ENCODE measurements at regions not wholly inside any gene's neighbourhood (a gene's known extent, or its start where the extent isn't known, plus 50 kb on each side); places are given as distances from the start of the nearest gene placed in this dataset.
"Not testable (repeated sequence)": the region's sequence is repeated elsewhere in the genome, so short reads cannot be mapped to it uniquely, and the experiment has no call there.

DNA sequence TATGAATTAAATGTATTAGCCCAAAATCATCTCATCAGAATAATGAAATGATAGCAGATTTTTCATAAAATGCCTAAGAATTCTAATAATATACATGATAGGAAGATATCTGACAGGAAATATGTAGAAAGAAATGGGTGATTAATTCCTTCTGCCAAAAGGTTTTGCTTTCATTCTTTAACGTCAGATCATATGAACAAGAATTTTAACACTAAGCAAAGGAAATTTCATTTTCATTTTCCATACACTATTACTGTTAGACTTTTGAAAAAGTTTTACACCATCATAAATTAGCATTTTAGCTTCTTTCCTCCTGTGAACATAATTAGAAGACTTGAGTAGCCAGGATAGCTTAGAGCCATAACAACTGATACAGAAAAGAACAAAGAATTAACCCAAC, 1099.9 kb downstream of the NSUN3 start:
- no peak for DNase-seq (ENCODE audit: low read depth, low spot score)

DNA sequence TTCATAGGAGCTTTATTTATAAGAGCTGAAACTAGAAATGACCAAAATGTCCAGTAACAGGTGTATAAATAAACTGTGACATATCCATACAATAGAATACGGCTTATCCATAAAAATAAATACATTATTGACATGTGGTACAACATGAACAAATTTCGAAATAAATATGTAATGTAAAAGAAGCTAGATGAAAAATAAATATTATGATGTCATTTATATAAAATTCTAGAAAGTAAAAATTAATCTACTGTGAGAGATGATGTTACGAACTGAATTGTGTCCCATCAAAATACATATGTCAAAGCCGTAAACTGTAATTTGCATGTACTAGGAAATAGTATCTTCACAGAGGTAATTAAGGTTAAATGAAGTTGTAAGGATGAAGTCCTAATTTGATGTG, 1104.9 kb downstream of the NSUN3 start:
- no peak for DNase-seq (ENCODE audit: low read depth, low spot score)

DNA sequence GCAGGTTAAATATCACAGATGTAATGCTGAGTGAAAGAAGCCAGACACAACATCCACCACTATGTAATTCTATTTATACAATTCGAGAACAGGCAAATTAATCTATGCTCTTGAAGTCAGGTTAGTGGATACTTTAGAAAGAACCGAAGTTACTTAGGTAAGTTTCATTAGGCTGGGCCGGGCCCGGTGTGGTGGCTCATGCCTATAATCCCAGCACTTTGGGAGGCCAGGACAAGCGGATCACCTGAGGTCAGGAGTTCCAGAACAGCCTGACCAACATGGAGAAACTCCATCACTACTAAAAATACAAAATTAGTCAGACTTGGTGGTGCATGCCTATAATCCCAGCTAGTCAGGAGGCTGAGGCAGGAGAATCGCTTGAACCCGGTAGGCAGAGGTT, 1105.7 kb downstream of the NSUN3 start:
- DNase-seq (ENCODE audit: low read depth, low spot score): no peak

DNA sequence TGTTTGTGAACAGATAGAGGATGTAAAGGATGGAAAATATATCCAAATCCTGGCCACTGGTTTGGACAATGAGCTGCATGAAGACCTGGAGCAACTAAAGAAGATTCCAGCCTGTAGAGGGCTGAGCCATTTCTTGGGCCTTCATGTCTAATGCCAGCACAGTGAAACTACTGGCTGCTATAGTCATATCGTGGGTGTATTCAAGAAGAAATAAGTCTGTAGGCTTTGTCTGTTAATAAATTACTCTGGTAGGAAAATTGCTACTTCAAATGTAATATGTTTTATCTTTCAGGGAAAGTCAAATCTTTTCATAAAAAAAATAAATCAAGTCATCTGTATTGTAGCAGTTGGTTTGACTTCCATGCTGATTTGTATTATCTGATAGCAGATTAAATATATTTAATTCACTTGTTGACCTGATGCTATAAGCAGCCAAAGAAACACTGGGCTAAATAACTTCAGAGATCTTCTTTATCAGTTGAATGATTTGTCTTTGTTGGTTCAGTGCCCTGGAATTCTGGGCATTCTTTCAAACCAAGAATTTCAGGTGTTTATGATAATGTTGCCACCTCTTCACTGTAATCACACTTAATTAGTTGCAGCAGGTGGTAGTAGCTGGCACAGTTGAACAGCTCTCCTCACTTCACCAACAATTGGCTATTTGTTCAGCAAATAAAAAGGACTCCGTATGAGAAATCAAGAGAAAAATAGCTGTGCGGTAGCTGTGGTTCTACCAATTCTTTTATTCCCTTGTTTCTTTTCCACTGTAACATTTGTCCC, 1109.5 kb downstream of the NSUN3 start:
- DNase-seq (ENCODE audit: low read depth, low spot score): no peak

DNA sequence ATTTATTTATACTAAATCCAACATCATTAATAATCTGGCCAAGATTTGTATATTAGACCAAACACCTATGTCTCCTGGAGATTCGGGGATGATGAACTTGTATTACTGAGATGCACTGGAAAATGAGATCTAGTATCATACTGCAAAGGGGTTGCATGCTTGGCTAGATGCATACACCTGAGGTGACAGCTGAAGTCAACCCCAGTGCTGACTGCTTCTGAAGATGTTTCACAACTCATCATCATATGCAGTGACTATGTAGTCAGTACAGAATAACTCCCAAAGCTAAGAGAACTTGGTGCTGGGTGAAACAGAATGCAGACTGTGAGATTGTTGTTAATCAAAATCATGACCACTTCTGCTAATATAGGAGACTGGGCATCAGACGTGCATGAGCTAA, 1114.2 kb downstream of the NSUN3 start:
- no peak for DNase-seq (ENCODE audit: low read depth, low spot score)

DNA sequence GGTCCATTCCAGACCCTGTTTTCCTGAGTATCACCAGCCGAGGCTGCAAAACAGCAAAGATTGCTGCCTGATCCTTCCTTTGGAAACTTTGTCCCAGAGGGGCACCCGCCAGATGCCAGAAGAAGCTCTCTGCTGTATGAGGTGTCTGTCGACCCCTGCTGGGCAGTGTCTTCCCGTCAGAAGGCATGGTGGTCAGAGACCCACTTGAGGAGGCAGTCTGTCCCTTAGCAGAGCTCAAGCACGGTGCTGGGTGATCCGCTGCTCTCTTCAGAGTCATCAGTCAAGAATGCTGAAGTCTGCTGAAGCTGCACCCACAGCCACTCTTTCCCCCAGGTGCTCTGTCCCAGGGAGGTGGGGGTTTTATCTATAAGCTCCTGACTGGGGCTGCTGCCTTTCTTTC, 1121.2 kb downstream of the NSUN3 start:
- no peak for DNase-seq (ENCODE audit: low read depth, low spot score)

DNA sequence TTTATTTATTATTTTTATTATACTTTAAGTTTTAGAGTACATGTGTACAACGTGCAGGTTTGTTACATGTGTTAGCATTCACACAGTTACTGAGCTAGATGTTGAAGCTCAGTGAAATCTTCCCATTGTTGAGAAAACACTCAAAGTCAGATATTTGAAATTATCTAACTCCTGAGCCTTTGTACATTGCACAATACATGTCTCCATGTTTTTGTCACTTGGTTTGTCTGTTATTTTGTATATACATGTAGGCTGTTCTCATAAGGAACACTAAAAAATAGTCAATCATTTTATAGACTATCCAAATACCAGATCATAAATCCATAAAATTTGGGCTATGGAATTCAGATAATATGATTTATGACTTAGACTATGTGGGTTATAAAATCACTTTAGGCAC, 1126.5 kb downstream of the NSUN3 start:
- no peak for DNase-seq (ENCODE audit: low read depth, low spot score)

DNA sequence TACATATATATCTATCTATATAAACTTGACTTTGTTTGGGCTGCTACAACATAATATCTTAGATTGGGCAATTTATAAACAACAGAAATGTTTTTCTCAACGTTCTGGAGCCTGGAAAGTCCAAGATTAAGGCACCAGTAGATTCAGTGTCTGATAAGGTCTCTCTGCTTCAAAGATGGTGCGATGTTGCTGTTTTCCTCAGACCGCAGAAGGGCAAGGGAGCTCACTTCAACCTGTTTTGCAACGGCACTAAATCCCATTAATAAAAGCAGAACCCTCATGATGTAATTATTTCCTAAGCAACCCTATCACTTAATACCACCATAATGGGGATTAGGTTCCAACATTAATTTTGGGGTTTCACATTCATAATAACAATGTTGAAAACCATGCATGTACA, 1134.8 kb downstream of the NSUN3 start:
- DNase-seq (ENCODE audit: low read depth, low spot score): no peak

DNA sequence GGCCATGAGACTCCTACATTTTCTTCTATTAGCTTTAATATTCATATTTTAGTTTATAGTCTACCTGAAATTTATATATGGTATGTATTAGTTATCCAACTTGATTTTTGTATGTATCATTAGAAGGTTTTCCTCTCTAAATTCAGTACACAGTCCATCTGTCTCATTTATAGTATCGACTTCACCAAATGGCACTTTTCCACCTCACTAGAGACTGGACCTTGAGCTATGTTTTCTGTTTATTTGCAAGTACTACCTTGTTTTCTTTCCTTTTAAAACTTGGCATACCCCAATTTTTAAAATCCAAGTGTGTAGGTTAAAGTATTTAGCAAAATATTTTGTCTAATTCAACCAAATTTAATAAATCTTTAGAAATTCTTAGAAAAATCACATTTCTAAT, 1137.5 kb downstream of the NSUN3 start:
- DNase-seq (ENCODE audit: low read depth, low spot score): no peak

DNA sequence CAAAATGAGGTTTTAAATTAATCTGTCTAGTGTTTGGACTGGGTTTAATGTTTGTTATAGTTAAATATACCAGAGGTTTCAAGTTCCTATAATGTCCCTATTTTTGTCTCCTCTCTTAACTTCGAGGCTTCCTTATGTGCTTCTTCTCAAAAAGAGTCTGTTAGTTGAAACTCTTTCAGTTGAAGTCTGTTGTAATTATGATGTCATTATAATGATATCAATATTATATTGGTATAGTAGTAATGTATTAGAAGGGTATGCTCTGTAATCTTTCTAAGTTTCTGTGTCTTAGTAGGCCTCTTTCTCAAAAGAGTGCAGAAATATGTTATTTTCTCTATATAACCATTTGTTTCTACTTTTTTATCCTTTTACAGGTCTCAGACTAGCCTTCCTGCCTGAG, 1148.0 kb downstream of the NSUN3 start:
- no peak for DNase-seq (ENCODE audit: low read depth, low spot score)

DNA sequence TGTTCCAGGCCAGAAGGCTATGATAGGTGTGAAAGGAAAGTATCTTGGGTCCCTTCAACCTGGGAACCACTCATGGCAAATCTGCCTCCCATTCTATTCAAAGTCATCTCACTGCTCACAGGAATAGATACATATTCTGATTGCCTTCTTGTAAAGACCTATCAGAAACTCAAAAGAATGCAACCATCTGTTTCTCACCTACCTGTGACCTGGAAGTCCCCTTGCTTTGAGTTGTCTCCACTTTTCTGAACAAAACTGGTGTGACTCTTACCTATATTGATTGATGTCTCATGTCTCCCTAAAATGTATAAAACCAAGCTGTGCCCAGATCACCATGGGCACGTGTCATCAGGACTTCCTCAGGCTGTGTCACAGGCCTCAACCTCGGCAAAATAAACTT, 1149.3 kb downstream of the NSUN3 start:
- DNase-seq (ENCODE audit: low read depth, low spot score): no peak

DNA sequence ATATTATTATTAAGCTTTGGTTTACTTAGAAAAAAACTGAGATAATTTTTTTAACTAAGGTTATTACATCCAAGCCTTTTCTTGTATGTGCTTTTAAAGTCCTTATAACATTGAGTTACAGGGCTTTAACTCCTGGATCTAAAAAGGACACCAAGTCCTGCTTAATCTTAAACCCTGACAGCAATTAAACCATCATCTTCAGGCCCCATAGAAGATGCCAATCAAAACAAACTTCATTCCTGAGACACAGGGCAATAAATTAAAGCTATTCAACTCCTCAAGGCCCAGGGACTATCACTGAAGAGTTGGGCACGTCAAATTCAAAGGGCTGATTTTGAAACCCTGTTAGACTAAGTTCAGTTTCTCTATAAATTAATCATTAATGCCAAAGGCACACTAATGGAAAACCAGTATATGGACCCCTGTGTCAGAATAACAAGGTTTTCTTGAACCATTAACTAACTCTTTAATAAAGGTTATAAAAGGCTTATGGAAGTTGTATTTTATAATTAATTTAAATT, 1152.6 kb downstream of the NSUN3 start:
- no peak for DNase-seq (ENCODE audit: low read depth, low spot score)

DNA sequence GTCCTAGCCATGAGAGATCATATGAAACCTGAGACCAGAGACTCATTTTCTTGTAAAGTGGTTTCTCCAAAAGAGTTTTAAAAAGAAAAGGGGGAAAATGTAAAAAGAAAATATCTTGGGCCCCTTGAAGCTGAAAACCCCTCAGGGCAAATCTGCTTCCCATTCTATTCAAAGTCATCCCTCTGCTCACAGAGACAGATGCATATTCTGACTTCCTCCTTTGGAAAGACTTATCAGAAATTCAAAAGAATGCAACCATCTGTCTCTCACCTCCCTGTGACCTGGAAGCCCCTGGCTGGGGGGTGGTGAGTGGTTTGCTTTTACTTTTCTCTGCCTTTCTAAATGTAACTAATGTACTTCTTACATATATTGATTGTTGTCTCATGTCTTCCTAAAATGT, 1154.8 kb downstream of the NSUN3 start:
- DNase-seq (ENCODE audit: low read depth, low spot score): no peak

DNA sequence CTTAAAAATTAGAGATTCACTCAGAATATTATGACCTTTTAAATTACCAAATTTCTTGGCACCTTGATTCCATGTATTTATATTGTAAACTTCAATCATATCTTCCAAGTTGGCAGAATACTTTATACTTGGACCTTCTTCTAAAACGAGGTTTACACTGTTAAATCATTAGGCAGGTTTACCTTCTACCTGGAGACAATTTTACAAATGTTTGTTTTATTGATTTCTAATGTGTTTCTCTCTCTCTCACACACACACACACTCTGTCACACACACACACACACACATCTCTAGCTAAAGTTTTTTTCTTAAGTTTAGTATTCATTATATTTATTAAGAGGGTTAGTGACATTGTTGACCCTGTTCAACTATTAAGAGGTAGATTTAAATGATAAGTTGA, 1155.6 kb downstream of the NSUN3 start:
- no peak for DNase-seq (ENCODE audit: low read depth, low spot score)

DNA sequence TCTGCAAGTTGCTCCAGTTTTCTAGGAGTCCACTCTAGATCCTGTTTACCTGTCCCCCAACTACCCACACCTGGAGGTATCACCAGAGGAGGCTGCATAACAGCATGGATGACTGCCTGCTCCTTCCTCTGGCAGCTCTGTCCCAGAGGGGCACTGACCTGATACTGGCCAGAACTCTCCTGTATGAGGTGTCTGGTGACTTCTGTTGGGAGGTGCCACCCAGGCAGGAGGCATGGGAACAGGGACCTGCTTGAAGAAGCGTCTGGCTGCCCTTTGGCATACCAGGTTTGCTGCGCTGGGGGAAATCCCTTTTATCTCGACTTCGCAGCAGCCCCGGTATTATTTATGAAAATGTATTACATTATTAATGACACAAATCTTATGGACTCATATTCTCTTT, 1163.6 kb downstream of the NSUN3 start:
- no peak for DNase-seq (ENCODE audit: low read depth, low spot score)

DNA sequence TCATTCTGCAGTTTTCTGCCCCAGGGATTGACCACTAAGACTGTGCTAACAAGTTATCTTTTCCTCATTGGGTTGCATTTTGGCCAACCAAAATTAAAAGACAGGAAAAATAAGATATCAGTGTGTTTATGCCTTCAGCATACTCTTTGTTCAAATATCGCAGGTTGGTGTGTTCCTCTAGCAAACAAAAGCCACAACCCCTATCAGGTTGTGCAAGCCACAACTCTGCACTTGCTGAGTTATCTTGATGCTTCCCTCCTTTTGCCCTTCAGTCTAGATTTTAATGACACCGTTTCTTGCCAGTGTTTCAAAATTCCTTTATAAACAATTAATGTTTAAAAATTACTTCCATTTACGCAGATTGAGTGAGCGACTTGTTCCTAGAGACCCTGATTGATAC, 1164.2 kb downstream of the NSUN3 start:
- no peak for DNase-seq (ENCODE audit: low read depth, low spot score)

DNA sequence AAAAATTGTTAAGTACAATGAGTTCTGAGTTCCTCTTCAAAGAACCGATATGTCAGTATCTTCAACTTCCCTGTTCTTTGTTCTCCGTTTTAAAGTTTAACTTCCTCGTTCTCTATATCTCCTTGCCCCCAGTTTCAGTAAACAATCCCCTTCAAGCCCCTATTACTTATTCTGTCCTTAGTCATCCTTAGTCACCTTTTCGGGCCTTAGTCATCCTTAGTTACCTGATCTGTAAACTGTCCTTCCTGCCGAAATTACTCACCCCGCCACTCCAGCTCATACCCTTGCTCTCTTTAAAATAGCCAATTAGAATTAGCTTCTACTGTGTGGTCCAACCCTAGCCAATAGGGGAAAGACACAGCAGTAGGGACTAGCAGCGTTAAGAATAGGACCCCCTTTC, 1165.6 kb downstream of the NSUN3 start:
- no peak for DNase-seq (ENCODE audit: low read depth, low spot score)

DNA sequence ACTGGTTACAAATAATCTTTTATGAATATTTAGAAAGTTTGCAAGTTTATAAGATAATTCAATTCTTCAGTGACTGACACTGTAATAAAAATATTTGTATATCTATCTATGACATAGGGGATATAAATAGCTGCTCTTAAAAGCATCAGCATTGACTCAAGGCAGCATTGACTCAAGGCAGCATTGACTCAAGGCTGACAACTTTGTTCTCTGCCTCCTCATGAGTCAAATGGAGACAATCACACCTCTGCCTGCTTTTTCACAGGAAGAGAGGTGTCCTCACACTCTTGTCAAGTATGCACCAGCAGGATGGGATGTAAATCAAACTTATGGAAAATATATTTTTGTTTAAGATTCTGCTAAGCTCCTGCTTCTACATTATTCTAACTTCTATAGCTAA, 1173.1 kb downstream of the NSUN3 start:
- DNase-seq (ENCODE audit: low read depth, low spot score): no peak

DNA sequence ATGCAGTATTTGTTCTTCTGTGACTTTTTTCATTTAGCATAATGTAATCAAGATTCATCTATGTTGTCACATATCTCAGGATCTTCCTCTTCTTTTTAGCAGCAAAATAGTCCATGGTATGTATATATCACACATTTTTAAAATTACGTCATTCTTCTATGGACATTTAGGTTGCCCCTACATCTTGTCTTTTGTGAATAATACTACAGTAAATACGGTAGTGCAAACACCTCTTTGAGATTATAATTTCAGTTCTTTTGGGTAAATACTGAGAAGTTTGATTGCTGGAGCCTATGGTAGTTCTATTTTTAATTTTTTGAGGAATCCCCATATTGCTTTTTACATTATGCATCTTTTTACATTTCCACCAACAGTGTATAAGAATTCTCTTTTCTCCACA, 1174.9 kb downstream of the NSUN3 start:
- DNase-seq (ENCODE audit: low read depth, low spot score): no peak

DNA sequence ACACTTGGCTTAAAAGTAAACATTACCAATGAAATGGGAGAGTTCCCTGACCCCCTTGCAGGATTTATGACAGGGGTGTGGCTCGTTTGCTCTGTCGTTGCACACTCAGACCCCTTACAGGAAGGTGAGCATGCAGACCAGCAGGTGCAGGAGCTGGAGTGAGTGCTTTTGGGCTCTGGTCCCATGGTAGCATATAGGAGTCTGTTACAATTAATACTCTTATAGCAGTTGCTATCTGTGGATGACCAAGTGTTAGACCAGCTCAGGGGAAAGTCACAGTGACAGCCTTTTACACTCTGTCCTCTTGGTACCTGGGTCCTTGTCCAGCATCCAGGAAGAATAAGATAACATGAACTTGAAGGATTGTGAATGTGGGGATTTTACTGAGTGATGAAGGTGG, 1177.5 kb downstream of the NSUN3 start:
- DNase-seq (ENCODE audit: low read depth, low spot score): no peak

DNA sequence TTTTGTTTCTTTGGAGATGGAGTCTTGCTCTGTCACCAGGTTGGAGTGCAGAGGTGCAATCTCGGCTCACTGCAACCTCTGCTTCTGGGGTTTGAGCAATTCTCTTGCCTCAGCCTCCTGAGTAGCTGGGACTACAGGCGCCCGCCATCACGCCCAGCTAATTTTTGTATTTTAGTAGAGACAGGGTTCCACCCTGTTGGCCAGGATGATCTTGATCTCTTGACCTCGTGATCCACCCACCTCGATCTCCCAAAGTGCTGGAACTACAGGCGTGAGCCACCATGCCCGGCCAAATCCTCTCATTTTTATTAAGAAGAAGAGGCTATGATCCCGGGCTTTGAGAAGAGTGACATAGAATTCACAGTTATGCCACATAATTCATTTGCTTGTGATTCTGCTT, 1178.4 kb downstream of the NSUN3 start:
- DNase-seq (ENCODE audit: low read depth, low spot score): not testable (repeated sequence)

DNA sequence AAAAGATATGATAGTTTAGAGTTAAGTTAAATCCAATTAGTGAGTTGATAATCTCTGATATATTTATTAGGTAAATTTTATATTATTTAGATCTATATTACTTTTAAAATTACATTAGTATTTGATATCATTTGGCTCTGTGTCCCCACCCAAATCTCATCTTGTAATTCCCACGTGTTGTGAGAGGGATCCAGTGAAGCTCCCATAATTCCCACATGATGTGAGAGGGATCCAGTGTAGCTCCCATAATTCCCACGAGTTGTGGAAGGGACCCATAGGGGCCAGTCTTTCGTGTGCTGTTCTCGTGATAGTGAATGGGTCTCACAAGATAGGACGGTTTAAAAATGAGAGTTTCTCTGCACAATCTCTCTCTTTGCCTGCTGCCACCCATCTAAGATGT, 1183.6 kb downstream of the NSUN3 start:
- DNase-seq (ENCODE audit: low read depth, low spot score): no peak

DNA sequence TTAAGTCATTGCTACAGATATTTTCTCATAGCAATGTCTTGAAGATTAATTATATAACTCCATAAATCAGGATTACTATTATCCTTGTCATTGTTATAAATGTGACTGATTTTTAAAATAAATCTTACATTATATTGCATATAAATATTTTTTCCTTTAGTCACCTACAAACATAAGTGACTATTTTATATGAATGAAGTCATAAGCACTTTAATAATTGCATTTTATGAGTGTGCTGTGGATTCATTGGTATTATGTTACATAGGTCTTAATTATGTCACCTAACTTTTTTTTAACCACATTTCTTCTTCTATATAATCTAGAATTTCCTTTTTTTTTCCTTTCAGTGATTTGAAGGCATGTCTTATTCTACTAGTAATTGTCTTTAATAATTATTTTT, 1191.2 kb downstream of the NSUN3 start:
- no peak for DNase-seq (ENCODE audit: low read depth, low spot score)

DNA sequence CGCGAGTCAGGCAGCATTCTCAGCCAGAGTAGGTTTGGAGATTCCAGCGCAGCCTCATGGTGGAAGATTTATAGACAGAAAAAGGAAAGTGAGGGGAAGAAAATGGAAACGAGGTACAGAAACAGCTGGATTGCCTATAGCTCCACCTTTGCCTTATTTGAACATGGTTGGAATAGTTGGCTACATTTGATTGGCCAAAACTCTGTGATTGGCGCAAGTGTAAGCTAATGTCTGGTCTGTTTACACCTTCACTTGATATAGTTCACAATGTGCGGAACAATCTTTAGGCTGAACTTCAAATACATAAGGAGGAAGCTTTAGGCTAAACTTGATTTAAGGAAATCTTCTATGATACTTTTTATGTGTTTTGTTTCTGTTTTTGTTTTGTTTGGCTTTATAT, 1191.9 kb downstream of the NSUN3 start:
- no peak for DNase-seq (ENCODE audit: low read depth, low spot score)
